AG09319 (cell line): ENCODE measurements at regions not wholly inside any gene's neighbourhood (a gene's known extent, or its start where the extent isn't known, plus 50 kb on each side); places are given as distances from the start of the nearest gene placed in this dataset.
A peak's percentile ranks its signal among the peaks of the same experiment; 100 is the strongest.

ENCODE experiments used
- DNase-seq: peaks from one replicate; pipeline ENCODE4 v3.0.0-alpha.2; 2010; ENCODE audit warnings: low read depth; ENCODE audit errors: extremely low read depth
- CTCF ChIP-seq: IDR thresholded peaks from 2 replicates; pipeline ENCODE4 v1.5.1; 2011; ENCODE audit warnings: low read depth, mild to moderate bottlenecking, inconsistent platforms, low read length, moderate library complexity

- no peak for DNase-seq
Measured at GRCh38 chr2:14516844-14517243, 115.7 kb upstream of the LRATD1 start.

GRCh38 chr2:14517731-14518130, 114.8 kb upstream of the LRATD1 start:
- no peak for DNase-seq
- no peak for TF ChIP-seq CTCF

More at GRCh38 chr2:14516844-14517243, 115.7 kb upstream of the LRATD1 start:
- no peak for TF ChIP-seq CTCF

- TF ChIP-seq CTCF = no peak
- no peak for DNase-seq
Measured at GRCh38 chr2:14520385-14520945, 112.1 kb upstream of the LRATD1 start.

- DNase-seq = peak; percentile 42
- no peak for TF ChIP-seq CTCF
Measured at GRCh38 chr2:14524041-14524802, 108.3 kb upstream of the LRATD1 start.

GRCh38 chr2:14524803-14525080, 107.8 kb upstream of the LRATD1 start:
- peak; percentile 56 for DNase-seq
- no peak for TF ChIP-seq CTCF

GRCh38 chr2:14530506-14530905, 102.0 kb upstream of the LRATD1 start:
- TF ChIP-seq CTCF = no peak
- no peak for DNase-seq

GRCh38 chr2:14533131-14533757, 99.3 kb upstream of the LRATD1 start:
- TF ChIP-seq CTCF = no peak
- no peak for DNase-seq
